ENCODE measurements at regions not wholly inside any gene's neighbourhood (a gene's known extent, or its start where the extent isn't known, plus 50 kb on each side); places are given as distances from the start of the nearest gene placed in this dataset.

- TF ChIP-seq HOMEZ (CRISPR knock-in tag; IDR thresholded peaks at IDR 0.05; ENCODE audit: low read depth): no peak
- no peak for TF ChIP-seq CTCF (CRISPR knock-in tag; IDR thresholded peaks at IDR 0.05)
Observed at GRCh38 chr16:66277311-66278070, 89.0 kb upstream of the CDH5 start.
